GM04504 (cell line): ENCODE measurements at regions not wholly inside any gene's neighbourhood (a gene's known extent, or its start where the extent isn't known, plus 50 kb on each side); places are given as distances from the start of the nearest gene placed in this dataset.

ENCODE experiments used
- DNase-seq: peaks from one replicate; pipeline ENCODE4 v3.0.0-alpha.2; 2012; ENCODE audit warnings: low read depth

DNA sequence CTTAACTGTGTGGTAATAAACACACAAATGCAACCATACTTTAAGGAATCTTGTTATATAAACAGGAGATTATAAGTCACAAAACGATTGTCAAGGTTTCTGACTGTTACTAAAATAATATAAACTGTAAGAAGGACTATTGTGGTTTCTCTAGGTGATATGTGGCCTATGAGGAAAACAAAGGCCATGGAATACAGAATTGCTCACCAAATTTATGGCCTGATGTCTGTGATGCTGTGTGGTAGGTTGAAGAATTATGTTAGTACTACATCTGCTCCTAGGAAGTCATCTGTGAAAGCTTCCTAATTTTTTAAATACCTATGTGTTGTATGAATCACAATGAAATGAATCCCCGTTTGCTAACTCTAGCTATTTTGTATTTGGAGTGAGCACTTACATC is 875.4 kb upstream of the MAP3K7 start:
- DNase-seq = no peak

DNA sequence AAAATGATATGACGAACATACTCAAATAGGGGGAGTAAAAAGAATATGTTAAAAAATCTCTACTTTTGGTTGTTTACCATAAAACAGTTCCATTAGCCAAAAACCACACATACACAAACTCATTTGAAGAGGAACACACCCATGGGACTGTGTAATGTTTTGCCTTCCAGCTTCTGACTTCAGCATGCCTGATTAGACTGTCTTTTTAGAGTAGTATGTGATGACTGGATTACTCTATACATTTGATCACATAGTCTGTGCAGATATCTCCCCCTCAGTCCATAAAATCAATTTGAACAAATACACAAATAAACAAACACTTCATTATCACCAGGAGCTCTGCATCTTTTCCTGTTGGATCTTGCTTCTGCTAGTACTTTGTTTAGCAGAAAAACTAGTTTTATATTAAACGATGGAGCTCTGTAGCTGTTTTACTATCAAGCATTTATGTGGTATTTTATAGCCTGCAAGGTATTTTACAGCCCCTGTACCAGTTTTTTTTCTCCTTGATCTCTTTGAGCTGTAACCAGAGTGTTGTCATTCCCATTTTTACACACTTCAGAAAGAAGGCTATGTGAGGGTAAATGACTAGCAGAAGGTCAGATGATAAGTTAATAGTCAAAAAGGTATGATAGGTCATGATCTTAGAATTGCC is 866.5 kb upstream of the MAP3K7 start:
- no peak for DNase-seq

GRCh38 chr6:91449539-91449938 is 862.7 kb upstream of the MAP3K7 start:
- DNase-seq = no peak

- DNase-seq = no peak
Measured at GRCh38 chr6:91447530-91448254, 860.8 kb upstream of the MAP3K7 start.

DNA sequence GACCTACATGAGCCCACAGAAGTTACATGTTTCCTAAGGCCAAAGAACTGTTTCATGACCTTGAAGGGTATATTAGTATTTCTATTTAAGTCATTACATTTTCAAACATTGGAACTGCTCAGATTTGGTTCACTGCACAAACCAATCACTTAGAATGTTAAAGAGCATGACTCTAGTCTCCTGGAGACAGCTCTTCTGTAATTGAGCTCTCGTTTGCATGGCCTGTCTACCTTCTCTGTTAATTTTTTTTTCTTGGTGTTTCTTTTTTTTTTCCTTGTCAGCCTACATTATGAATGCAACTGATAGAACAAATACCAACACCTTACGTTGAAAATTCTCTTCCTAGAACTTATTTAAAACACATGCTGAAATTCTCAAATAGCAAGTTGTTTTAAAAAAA is 860.2 kb upstream of the MAP3K7 start:
- DNase-seq = no peak

GRCh38 chr6:91443405-91443804 is 856.5 kb upstream of the MAP3K7 start:
- no peak for DNase-seq

- DNase-seq = no peak
Measured at GRCh38 chr6:91442342-91442741, 855.5 kb upstream of the MAP3K7 start.

- DNase-seq = no peak
Measured at GRCh38 chr6:91438570-91438969, 851.7 kb upstream of the MAP3K7 start.

DNA sequence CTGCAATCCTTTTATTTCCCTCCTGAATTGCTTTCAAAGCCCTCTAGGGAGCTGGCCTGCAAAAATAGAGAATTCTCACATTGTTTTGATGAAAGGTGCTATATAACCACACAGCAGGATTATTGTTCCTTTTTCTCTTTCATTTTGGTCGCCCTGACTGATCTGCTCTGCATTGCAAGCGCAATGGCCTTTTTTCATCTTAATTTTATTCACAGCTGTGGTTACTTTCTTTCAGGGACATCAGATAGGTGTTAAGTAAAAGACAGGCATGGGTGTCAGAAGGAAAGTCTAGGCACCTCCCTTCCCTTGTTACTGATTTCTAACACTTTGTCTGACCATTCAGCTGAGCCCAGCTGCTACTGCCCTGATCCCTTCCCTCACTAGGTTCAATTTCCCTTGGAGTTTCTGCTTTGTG is 850.5 kb upstream of the MAP3K7 start:
- DNase-seq = no peak

DNA sequence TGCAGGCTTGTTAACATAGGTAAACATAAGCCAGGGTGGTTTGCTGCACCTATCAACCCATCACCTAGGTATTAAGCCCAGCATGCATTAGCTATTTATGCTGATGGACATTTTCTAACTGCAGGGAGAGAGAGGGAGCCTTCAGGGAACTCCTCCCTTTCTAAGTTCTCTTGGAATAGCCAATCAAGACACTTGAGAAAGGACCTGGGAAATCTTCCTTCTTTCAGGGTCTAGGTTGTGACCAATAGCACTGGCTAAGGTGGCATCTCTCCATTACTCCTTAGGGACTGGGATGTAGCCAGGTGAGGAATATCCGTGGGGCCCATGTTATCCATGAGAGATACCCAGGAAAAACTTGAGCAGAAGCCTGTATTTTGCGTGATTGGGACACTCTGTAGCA is 849.6 kb upstream of the MAP3K7 start:
- DNase-seq = no peak

GRCh38 chr6:91435630-91436029 is 848.8 kb upstream of the MAP3K7 start:
- no peak for DNase-seq

- DNase-seq = no peak
Measured at GRCh38 chr6:91434576-91434975, 847.7 kb upstream of the MAP3K7 start.

DNA sequence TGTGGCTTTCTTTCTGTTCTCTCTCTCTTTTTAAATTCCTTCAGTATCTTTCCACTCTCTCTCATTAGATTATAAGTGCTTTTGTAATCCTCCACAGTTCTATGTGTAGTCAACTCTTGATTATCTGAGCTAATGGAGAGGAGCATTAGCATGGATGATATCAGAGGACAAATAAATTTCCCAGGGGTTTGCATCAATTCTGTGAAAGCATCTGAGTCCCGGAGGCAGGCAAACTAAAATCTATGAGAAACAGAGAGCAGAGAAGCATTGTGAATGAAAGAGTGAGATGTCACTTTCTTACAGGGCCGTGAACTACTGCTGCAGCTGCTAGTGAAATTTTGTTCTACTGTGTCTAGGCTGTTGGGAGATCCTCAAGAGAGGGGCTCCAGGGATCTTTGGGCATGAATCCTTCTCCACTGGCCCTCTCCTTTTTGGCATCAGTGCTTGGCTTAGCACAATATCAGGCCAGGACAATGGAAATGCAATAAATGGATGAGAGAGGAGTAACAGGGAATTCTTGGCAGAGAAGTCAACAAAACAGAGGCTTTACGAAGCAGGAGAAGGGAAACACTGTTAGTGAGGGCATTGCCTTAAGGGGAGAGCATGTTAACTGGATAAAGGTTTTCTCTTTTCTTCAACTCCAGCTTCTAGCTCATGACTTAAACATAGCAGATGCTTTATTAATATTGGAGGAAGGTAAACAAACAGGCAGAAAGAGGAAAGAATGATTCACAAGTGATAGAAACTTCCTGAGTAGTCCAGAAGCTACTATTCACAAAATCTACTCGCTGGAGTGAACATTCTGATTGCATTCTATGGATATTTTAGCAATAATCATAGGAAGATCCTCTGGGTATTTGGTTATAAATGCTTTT is 847.0 kb upstream of the MAP3K7 start:
- DNase-seq = no peak

DNA sequence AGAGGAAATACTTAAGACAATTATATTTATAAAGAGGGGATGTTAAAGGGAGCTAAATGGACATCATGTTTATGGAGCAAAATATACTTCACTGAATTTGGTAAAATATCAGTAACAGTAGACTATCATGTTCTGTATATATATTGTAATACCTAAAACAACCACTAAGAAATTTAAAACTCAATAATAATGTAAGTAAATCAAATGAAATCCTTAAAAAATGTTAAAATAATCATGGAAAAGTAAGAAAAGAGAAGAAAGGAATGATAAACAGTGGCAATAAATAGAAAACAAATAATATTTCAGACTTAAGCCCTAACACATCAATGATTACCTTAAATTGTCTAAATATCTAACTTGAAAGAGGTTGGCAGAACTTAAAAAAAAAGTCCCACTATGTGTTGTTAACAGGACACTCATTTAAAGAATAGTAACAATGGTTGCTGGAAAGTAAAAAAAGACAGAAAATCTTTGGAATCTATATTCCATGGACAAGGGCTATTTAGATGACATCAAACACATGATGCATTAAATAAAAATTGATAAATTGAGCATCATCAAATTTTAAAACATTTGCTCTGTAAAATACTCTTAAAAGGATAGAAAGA is 842.2 kb upstream of the MAP3K7 start:
- DNase-seq = no peak

DNA sequence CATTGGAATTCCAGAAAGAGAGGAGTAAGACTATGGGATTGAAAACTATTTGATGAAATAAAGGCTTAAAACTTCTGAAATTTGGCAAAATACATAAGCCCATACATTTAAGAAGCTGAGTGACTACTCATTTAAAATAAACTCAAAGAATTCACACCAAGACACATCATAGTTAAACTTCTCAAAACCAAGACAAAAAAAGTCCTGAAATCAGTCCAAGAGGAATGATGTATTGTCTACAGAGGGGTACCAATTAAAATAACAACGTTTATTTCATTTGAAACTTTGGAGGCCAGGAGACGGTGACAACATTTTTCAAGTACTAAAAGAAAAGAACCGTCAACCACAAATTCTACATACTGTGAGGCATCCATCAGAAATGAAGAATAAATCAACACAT is 841.4 kb upstream of the MAP3K7 start:
- no peak for DNase-seq

GRCh38 chr6:91420243-91420642 is 833.4 kb upstream of the MAP3K7 start:
- no peak for DNase-seq

DNA sequence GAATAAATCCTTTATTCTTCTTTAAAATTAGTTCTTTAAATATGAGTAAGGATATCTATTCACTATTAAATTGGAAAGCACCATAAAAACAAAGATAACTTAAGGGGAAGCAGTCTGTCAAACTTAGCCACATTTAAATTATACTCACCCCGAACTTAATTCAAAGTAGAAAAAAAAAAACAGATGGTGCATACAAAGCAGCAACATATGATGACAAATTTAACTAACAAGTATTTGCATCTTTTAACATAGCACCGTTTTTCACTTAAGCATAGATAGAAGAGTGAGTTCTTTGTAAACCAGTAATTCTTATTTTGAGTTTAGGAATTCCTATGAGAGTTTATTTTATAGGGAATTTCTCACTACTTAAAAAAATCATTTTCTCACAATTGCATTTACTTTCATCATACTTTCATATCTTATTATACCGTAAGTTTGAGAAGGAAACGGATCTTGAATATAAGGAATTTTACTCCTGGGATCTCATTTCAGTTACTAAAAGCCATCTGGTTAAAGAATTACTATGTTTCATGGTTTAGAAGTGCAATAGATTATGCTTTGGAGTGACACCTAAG is 828.2 kb upstream of the MAP3K7 start:
- no peak for DNase-seq

- no peak for DNase-seq
Measured at GRCh38 chr6:91412532-91412931, 825.7 kb upstream of the MAP3K7 start.

GRCh38 chr6:91407706-91408105 is 820.8 kb upstream of the MAP3K7 start:
- DNase-seq = no peak

- no peak for DNase-seq
Measured at GRCh38 chr6:91392951-91393350, 806.1 kb upstream of the MAP3K7 start.

DNA sequence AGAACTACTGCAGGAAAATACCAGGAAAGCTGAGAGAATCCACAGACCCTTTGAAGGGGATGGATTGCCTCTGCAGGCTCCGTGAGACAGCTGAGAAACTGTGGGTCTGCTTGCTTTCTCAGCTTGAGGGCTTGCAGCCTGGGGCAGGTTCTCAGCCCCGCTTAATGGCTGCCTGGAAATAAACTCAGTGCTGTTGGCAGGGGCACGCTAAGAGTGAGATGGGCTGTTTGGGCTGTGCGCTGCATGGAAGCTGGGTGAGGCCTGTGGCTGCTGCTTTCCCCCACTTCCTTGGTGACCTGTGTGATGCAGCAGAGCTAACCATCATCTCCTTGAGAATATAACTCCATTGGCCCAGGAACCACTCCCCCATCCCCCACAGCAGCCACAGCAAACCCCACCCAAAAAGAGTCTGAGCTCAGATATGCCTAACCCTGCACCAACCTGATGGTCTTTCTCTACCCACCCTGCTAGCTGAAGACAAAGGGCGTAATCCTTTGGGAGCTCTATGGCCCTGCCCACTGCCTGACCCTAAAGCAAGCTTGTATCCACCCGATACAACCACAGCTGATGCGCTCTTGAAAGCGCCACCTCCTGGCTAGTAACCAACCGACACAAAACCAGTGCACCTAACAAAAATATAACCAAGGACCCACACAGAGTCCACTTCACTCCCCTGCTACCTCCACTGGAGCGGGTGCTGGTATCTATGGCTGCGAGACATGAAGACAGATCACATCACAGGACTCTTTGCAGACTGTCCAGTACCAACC is 800.6 kb upstream of the MAP3K7 start:
- DNase-seq = no peak
